HG02642 (cell line): ENCODE measurements at regions not wholly inside any gene's neighbourhood (a gene's known extent, or its start where the extent isn't known, plus 50 kb on each side); places are given as distances from the start of the nearest gene placed in this dataset.
"Not testable (repeated sequence)": the region's sequence is repeated elsewhere in the genome, so short reads cannot be mapped to it uniquely, and the experiment has no call there.

Source experiments
- ATAC-seq: cut with Tn5 transposase; IDR thresholded peaks from one replicate; pipeline ENCODE4 v1.9.1; 2021; ENCODE audit warnings: mild to moderate bottlenecking; ENCODE audit not compliant: unreplicated experiment, poor library complexity

GRCh38 chr18:961644-962355 is 57.1 kb downstream of the ADCYAP1 start:
- ATAC-seq, result no peak

- no peak for ATAC-seq
Observed at GRCh38 chr18:963276-963675, 58.6 kb downstream of the ADCYAP1 start.

- ATAC-seq, result no peak
Observed at GRCh38 chr18:965921-966758, 61.5 kb downstream of the ADCYAP1 start.

- ATAC-seq, result no peak
Observed at GRCh38 chr18:966759-967576, 62.3 kb downstream of the ADCYAP1 start.

- ATAC-seq, result not testable (repeated sequence)
Observed at GRCh38 chr18:968910-969309, 64.2 kb downstream of the ADCYAP1 start.

GRCh38 chr18:969311-969710 is 64.6 kb downstream of the ADCYAP1 start:
- ATAC-seq, result not testable (repeated sequence)

GRCh38 chr18:974606-975005 is 69.9 kb downstream of the ADCYAP1 start:
- ATAC-seq, result not testable (repeated sequence)

GRCh38 chr18:976393-977128 is 71.9 kb downstream of the ADCYAP1 start:
- not testable (repeated sequence) for ATAC-seq

GRCh38 chr18:977327-977726 is 72.7 kb downstream of the ADCYAP1 start:
- ATAC-seq, result not testable (repeated sequence)

GRCh38 chr18:977732-978131 is 73.1 kb downstream of the ADCYAP1 start:
- not testable (repeated sequence) for ATAC-seq

GRCh38 chr18:980586-980985 is 75.9 kb downstream of the ADCYAP1 start:
- ATAC-seq, result no peak

- ATAC-seq, result no peak
Observed at GRCh38 chr18:984004-984403, 79.3 kb downstream of the ADCYAP1 start.

GRCh38 chr18:985212-985661 is 80.6 kb downstream of the ADCYAP1 start:
- ATAC-seq, result no peak

GRCh38 chr18:986051-986450 is 81.4 kb downstream of the ADCYAP1 start:
- no peak for ATAC-seq

- no peak for ATAC-seq
Observed at GRCh38 chr18:986552-986951, 81.9 kb downstream of the ADCYAP1 start.

GRCh38 chr18:987325-988186 is 82.9 kb downstream of the ADCYAP1 start:
- ATAC-seq, result no peak

- no peak for ATAC-seq
Observed at GRCh38 chr18:989425-989824, 84.8 kb downstream of the ADCYAP1 start.

- no peak for ATAC-seq
Observed at GRCh38 chr18:990197-990596, 85.5 kb downstream of the ADCYAP1 start.

GRCh38 chr18:991441-991840 is 86.8 kb downstream of the ADCYAP1 start:
- no peak for ATAC-seq
